MM.1S (cell line): ENCODE measurements at regions not wholly inside any gene's neighbourhood (a gene's known extent, or its start where the extent isn't known, plus 50 kb on each side); places are given as distances from the start of the nearest gene placed in this dataset.
A peak's percentile ranks its signal among the peaks of the same experiment; 100 is the strongest.

Source experiments
- DNase-seq: peaks from one replicate; pipeline ENCODE4 v3.0.0-alpha.2; 2015
- H2AFZ ChIP-seq: fragments of 300-600 bp; sonication (generic); 2 replicates; pipeline ENCODE4 v1.6.0; 2016; ENCODE audit warnings: antibody characterized with exemption, low read length
- H3F3A ChIP-seq: fragments of 300-600 bp; sonication (generic); 2 replicates; pipeline ENCODE4 v1.6.1; 2016; ENCODE audit warnings: mild to moderate bottlenecking, antibody characterized with exemption, low read length, moderate library complexity, mixed read lengths; ENCODE audit not compliant: insufficient read depth
- H3K27ac ChIP-seq: fragments of 300-600 bp; sonication (generic); 2 replicates; pipeline ENCODE4 v1.5.1; 2016; ENCODE audit warnings: mild to moderate bottlenecking, low read length
- H3K27me3 ChIP-seq: fragments of 300-600 bp; sonication (generic); replicated peaks from 2 replicates; pipeline ENCODE4 v1.6.0; 2016; ENCODE audit warnings: low read length; ENCODE audit not compliant: insufficient read depth
- H3K36me3 ChIP-seq: fragments of 300-600 bp; sonication (generic); replicated peaks from 2 replicates; pipeline ENCODE4 v1.6.1; 2016; ENCODE audit warnings: mild to moderate bottlenecking, low read length, mixed read lengths; ENCODE audit not compliant: insufficient read depth
- H3K4me1 ChIP-seq: fragments of 300-600 bp; sonication (generic); 2 replicates; pipeline ENCODE4 v1.6.1; 2016; ENCODE audit warnings: low read length, mixed read lengths
- H3K4me2 ChIP-seq: fragments of 300-600 bp; sonication (generic); 2 replicates; pipeline ENCODE4 v1.6.0; 2016; ENCODE audit warnings: low read depth, low read length
- H3K4me3 ChIP-seq: fragments of 300-600 bp; sonication (generic); 2 replicates; pipeline ENCODE4 v1.5.1; 2016; ENCODE audit warnings: low read length, mixed read lengths
- H3K79me2 ChIP-seq: fragments of 300-600 bp; sonication (generic); 2 replicates; pipeline ENCODE4 v1.6.1; 2016; ENCODE audit warnings: mixed run types, low read length, mixed read lengths
- H3K9ac ChIP-seq: fragments of 300-600 bp; sonication (generic); 2 replicates; pipeline ENCODE4 v1.6.1; 2016; ENCODE audit warnings: low read length, mixed read lengths
- H3K9me2 ChIP-seq: fragments of 300-600 bp; sonication (generic); replicated peaks from 2 replicates; pipeline ENCODE4 v1.6.1; 2016; ENCODE audit warnings: mild to moderate bottlenecking, low read length, mixed read lengths; ENCODE audit not compliant: insufficient read depth
- H3K9me3 ChIP-seq: fragments of 300-600 bp; sonication (generic); replicated peaks from 2 replicates; pipeline ENCODE4 v1.6.1; 2016; ENCODE audit warnings: mild to moderate bottlenecking, low read length, mixed read lengths; ENCODE audit not compliant: insufficient read depth
- H4K20me1 ChIP-seq: fragments of 300-600 bp; sonication (generic); 2 replicates; pipeline ENCODE4 v1.6.1; 2016; ENCODE audit warnings: mild to moderate bottlenecking, low read length, moderate library complexity, mixed read lengths; ENCODE audit not compliant: insufficient read depth
- EZH2 ChIP-seq: fragments of 300-600 bp; sonication (generic); optimal IDR thresholded peaks from 2 replicates; pipeline ENCODE3; 2017; ENCODE audit warnings: low read depth, mild to moderate bottlenecking, antibody characterized with exemption, low read length, mixed read lengths
- EZH2phosphoT487 ChIP-seq: fragments of 300-600 bp; sonication (generic); IDR thresholded peaks from 2 replicates; pipeline ENCODE4 v1.6.1; 2018; ENCODE audit warnings: antibody characterized with exemption, low read length
- TF ChIP-seq, protein P1 (sequence below): fragments of 300-600 bp; sonication (generic); IDR thresholded peaks from 2 replicates; pipeline ENCODE4 v1.5.1; 2016; ENCODE audit warnings: antibody characterized with exemption, low read length, mixed read lengths

DNA sequence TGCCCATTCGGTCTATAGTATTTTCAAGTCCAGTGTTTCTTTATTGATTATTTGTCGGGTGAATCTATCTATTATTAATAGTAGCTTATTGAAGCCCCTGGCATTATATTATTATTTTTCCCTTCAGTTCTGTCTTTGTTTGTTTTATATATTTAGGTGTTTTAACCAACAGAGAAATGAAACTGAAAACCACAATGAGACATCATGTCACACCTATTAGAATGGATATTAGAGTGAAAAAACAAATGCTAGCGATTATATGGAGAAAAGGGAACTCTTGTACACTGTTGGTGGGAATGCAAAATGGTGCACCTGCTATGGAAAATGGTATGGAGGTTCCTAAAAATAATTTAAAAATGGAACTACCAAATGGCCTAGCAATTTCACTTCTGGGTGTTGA, 272.5 kb downstream of the ADAM29 start:
- no peaks in the 10 kb centered on the region for H3K27me3 ChIP-seq
- H3K36me3 ChIP-seq = no peaks in the 10 kb centered on the region
- no peak overlapping the region for H3K4me3 ChIP-seq
- H3K4me2 ChIP-seq = peak overlapping the region; percentile 14; the same call in 1 of the 2 replicates
- peaks cover 17% of the 10 kb centered on the region for H3K4me1 ChIP-seq
- H2AFZ ChIP-seq = no peak overlapping the region
- DNase-seq = peak; percentile 32
- H3K27ac ChIP-seq = no peak overlapping the region
- H3K79me2 ChIP-seq = no peaks in the 10 kb centered on the region
- no peaks in the 10 kb centered on the region for H3K9me3 ChIP-seq
- no peaks in the 10 kb centered on the region for H3F3A ChIP-seq
- H3K9me2 ChIP-seq = no peaks in the 10 kb centered on the region
- no peaks in the 10 kb centered on the region for H4K20me1 ChIP-seq
- H3K9ac ChIP-seq = no peak overlapping the region
- TF ChIP-seq EZH2 (no peak), EZH2phosphoT487 (no peak)
- TF ChIP-seq, protein P1, sequence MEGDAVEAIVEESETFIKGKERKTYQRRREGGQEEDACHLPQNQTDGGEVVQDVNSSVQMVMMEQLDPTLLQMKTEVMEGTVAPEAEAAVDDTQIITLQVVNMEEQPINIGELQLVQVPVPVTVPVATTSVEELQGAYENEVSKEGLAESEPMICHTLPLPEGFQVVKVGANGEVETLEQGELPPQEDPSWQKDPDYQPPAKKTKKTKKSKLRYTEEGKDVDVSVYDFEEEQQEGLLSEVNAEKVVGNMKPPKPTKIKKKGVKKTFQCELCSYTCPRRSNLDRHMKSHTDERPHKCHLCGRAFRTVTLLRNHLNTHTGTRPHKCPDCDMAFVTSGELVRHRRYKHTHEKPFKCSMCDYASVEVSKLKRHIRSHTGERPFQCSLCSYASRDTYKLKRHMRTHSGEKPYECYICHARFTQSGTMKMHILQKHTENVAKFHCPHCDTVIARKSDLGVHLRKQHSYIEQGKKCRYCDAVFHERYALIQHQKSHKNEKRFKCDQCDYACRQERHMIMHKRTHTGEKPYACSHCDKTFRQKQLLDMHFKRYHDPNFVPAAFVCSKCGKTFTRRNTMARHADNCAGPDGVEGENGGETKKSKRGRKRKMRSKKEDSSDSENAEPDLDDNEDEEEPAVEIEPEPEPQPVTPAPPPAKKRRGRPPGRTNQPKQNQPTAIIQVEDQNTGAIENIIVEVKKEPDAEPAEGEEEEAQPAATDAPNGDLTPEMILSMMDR = no peak

DNA sequence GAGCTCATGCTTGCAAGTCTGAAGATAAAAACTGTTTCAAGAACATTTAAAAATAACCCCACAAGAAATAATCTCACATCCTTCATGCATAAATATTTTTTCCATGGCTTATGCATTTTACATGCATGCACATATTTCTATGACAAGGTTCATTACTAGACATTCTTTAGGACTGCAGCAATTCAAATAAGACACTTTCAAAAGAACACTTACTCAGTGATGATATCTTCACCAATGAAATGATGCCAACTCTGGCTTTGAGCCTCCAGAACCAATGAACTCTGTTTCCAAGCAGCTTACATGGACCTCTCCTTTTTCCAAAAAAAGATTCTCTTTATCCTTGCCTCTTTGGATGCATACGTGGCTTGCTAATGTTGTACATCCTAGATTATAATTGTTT, 279.9 kb downstream of the ADAM29 start:
- Histone ChIP-seq H3K36me3 (no peaks in the 10 kb centered on the region), H4K20me1 (no peaks in the 10 kb centered on the region), H3K4me3 (no peak overlapping the region), H2AFZ (no peak overlapping the region), H3K79me2 (no peaks in the 10 kb centered on the region), H3K4me1 (0 out of 2 replicates have a peak, but pooled peaks cover 8% of the 10 kb centered on the region), H3K4me2 (no peak overlapping the region), H3K9me3 (no peaks in the 10 kb centered on the region), H3F3A (no peaks in the 10 kb centered on the region), H3K27me3 (no peaks in the 10 kb centered on the region), H3K9ac (no peak overlapping the region), H3K27ac (no peak overlapping the region), H3K9me2 (no peaks in the 10 kb centered on the region)
- no peak for TF ChIP-seq EZH2phosphoT487
- no peak for DNase-seq

DNA sequence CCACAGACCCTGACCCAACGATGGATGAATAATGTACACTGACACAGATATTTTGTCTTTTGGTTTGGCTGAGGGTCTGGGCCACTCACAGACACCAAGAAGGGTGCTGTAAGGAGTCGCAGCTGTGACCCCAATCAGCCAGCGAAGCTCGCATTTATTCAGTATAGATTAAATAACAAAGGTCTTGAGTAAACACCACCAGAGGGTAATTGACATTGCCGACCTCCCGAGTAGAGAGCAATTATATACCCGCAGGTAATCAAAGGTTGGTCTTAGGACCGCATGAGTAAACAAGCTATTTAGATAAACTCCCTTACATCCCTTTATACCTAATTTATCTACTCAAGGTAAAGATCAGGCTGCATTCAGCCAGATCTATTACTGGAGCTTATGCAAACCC, 297.1 kb downstream of the ADAM29 start:
- Histone ChIP-seq H4K20me1 (no peaks in the 10 kb centered on the region), H3K4me3 (no peak overlapping the region), H3F3A (no peaks in the 10 kb centered on the region), H3K9me3 (no peaks in the 10 kb centered on the region), H2AFZ (no peak overlapping the region), H3K9ac (no peak overlapping the region), H3K27me3 (no peaks in the 10 kb centered on the region), H3K9me2 (no peaks in the 10 kb centered on the region), H3K4me2 (no peak overlapping the region), H3K27ac (no peak overlapping the region), H3K4me1 (no peaks in the 10 kb centered on the region), H3K36me3 (no peaks in the 10 kb centered on the region), H3K79me2 (no peaks in the 10 kb centered on the region)
- no peak for DNase-seq
- no peak for TF ChIP-seq EZH2
- TF ChIP-seq EZH2phosphoT487 = no peak
- TF ChIP-seq, protein P1 = no peak

DNA sequence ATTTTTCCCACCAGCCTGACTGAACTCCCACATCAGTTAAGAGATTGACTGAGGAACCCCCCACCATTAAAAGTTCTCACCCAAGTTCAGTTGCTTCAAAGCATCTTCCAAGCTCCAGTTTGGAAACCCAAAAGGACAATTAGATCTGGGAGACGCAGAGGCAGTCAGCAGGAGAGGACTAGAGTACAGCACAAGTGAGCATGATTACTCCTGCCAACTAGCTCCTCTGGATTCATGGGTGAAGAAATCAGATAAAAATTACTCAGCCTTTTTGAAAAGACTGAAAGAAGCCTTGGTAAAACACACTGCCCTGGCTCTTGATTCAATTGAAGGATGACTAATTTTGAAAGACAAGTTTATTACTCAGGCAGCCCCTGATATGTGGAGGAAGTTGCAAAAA, 297.5 kb downstream of the ADAM29 start:
- H3K4me1 ChIP-seq = no peaks in the 10 kb centered on the region
- H2AFZ ChIP-seq = no peak overlapping the region
- no peaks in the 10 kb centered on the region for H3K27me3 ChIP-seq
- H3K9ac ChIP-seq = no peak overlapping the region
- no peaks in the 10 kb centered on the region for H3K79me2 ChIP-seq
- TF ChIP-seq, protein P1 = no peak
- no peak for TF ChIP-seq EZH2
- TF ChIP-seq EZH2phosphoT487 = no peak
- no peaks in the 10 kb centered on the region for H3K9me3 ChIP-seq
- no peak overlapping the region for H3K27ac ChIP-seq
- H3K36me3 ChIP-seq = no peaks in the 10 kb centered on the region
- DNase-seq = no peak
- H4K20me1 ChIP-seq = no peaks in the 10 kb centered on the region
- H3K4me2 ChIP-seq = no peak overlapping the region
- H3K9me2 ChIP-seq = no peaks in the 10 kb centered on the region
- no peaks in the 10 kb centered on the region for H3F3A ChIP-seq
- H3K4me3 ChIP-seq = no peak overlapping the region
